ENCODE measurements at regions not wholly inside any gene's neighbourhood (a gene's known extent, or its start where the extent isn't known, plus 50 kb on each side); places are given as distances from the start of the nearest gene placed in this dataset.
"Not testable (repeated sequence)": the region's sequence is repeated elsewhere in the genome, so short reads cannot be mapped to it uniquely, and the experiment has no call there.

- DNase-seq, result no peak
Measured at GRCh38 chr14:22232933-22233332, 356.1 kb downstream of the DAD1 start.

DNA sequence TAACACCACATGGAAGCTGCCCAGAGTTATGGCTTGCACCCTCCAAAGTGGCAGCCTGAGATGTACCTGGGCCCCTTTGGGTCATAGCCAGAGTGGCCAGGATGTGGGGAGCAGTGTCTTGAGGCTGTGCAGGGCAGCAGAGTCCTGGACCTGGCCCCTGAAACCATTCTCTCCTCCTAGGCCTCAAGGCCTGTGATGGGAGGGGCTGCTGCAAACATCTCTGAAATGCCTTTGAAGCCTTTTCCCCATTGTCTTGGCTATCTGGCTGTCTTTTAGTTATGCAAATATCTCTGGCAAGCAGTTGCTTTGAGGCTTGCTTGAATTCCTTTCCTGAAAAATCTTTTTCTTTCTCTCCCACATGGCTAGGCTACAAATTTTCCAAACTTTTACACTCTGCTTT, 356.5 kb downstream of the DAD1 start:
- no peak for DNase-seq

DNA sequence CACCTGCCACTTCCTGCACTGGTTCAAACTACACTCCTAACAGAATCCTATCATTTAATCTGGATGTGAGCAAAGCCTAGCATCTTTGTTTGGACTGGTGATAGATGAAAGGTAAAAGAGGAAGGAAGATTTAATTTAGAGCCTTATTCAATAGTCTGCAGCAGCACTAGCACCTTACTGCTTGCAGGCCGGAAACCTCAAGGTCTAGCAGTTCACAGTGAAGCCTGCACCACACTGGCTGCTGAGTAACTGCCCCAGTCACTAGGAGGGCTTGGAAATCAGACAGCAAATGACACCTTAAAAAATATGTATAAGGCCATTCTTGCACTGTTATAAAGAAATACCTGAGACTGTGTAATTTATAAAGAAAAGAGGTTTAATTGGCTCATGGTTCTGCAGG, 358.0 kb downstream of the DAD1 start:
- DNase-seq, result peak in 1 of 2 experiments; percentile 7

DNA sequence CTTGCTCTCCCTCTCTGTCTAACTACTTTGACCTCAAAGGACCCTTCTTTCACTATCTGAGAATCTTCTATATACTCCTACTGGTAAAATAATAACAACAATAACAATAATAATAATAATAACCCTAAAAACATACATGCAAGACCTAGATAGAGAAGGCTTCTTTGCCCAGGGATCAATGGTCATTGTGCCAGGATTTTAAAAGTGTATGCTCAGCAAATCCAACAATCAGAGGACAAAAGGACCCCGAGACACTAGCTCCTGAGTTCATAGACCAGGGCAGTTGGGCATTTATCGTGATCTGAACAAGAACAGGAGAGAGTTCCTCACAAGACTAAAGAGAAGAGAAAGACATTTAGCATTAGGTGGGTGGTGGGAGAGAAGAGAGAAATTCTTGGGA, 358.5 kb downstream of the DAD1 start:
- no peak for DNase-seq

DNA sequence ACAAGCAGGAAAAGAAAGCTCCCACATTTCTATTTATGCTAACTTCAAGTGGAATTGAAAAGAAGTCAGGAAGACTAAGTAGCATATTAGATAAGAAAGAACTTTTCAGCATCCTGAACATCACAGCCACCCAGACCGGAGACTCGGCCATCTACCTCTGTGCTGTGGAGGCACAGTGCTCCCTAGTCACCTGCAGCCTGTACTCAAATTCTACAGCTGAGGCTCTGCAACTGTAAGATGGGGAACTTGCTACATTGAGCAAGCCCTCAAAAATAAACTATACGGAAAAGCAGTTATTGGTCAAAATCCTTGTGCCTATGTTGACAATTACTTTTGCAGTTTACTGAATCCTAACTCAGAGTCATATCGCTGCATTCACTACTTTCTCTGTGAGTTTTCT, 361.9 kb downstream of the DAD1 start:
- DNase-seq, result no peak

DNA sequence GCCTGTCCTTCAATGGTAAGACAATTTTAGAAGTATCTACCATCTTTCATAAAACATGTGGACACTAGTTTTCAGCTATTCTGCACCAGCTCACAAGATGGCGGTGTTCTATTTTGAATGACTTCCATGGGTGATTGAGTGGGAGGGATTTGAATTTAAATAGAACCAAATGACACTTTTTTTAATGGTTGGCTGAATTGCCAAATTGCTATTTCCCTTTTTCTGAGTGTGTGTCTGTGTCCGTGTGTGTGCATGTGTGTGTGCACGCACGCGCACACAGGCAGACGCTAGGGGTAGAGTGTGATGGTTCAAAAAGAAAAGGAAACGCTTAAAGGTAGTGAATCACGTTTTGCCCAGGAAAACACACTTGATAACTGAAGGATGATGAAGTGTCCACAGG, 362.6 kb downstream of the DAD1 start:
- DNase-seq, result peak in 1 of 2 experiments; percentile 12

GRCh38 chr14:22225516-22226140, 363.4 kb downstream of the DAD1 start:
- no peak for DNase-seq

- DNase-seq, result no peak
Measured at GRCh38 chr14:22221508-22221907, 367.5 kb downstream of the DAD1 start.

DNA sequence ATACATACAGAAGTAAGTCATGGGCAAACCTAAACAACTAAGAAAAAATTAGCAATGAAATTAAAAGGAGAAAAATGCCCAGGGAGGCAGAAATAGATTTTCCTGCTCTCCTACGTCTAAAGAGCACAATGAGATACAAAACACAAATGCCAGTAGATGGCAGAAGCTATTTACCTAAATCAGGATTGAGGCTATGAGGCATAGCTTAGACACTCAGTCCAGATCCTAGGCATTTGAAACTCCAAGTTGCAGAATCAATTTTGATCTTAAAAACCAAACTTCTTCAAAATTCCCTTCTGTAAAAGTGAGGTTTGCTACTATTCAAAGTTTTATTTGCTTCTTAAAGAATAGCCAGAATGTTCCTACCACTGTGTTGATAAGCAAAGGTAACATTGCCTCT, 368.6 kb downstream of the DAD1 start:
- DNase-seq, result no peak

GRCh38 chr14:22218728-22219127, 370.3 kb downstream of the DAD1 start:
- DNase-seq, result no peak

DNA sequence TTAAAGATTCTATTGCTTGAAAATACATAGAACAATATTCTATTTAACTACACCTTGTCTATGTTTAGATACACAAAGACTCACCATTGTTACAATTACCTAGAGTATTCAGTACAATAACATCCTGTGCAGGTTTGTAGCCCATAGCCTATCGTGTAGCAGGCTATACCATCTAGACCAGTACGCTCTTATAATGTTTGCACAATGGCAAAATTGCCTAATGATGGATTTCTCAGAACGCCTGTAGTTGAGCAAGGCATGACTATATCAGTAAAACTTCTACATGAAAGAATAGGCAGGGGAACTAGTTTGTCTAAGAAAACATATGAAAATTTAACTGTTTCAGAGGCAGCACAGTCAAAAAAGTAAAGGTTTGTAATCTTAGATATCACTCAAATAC, 375.9 kb downstream of the DAD1 start:
- no peak for DNase-seq

- DNase-seq, result no peak
Measured at GRCh38 chr14:22210906-22211305, 378.1 kb downstream of the DAD1 start.

DNA sequence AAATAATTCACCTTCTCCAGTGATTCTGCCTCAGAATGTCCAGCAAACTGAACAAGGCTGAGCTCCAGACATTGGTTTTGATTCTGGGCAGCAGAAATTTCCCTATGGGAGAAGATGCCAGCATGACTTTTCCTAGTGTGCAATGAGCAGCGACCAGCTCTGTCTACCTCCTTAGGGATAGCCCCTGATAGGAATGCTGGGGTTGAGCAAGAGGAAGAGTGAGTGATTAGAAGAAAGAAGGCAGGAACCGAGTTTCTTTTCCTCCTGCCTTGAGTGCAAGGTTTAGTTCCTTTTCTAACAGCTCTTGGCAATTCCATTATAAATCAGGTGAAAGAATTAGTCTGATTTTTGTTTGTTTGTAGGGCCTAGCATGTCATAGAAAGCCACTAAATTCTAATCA, 379.0 kb downstream of the DAD1 start:
- no peak for DNase-seq

GRCh38 chr14:22203036-22203435, 386.0 kb downstream of the DAD1 start:
- no peak for DNase-seq

GRCh38 chr14:22202313-22202712, 386.7 kb downstream of the DAD1 start:
- no peak for DNase-seq

DNA sequence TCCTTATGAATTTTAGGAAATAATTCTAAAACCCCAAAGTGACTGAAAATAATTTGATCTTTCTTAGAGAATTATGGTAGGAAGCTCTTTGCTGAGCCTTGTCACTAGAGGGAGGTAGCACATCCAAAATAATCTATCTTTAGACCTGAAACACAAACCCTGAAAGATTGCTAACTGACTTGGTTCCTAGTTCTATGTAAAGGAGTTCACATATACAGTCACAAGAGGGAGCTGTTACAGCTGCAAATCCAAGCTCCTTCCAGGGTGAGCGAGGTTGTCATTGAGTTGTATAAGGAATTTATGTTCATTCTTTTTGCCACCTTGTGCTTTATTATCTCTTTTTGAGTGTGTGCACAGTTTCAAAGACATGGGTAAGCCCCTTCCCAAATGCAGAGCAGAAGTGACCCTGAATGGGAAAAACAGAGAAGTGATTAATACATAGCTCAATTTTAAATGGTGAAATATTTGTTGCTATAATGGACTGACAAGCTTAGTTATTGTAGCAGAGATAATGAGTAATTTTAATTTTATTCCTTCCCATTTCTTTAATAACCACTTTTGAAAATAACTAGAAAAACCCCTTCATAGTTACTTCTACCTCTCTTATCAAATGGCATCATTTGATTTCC, 387.9 kb downstream of the DAD1 start:
- DNase-seq, result no peak

DNA sequence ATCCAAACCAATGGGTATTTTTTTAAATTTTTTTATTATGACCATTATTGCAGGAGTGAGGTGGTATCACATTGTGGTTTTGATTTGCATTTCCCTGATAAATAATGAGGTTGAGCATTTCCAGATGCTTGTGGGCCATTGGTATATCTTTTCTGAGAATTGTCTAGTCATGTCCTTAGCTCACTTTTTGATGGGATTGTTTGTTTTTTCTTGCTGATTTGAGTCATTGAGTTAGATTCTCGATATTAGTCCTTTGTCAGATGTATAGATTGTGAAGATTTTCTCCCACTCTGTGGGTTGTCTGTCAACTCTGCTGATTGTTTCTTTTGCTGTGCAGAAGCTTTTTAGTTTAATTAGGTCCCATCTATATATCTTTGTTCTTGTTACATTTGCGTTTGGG, 388.9 kb downstream of the DAD1 start:
- DNase-seq, result not testable (repeated sequence)

- no peak for DNase-seq
Measured at GRCh38 chr14:22194664-22195063, 394.4 kb downstream of the DAD1 start.

DNA sequence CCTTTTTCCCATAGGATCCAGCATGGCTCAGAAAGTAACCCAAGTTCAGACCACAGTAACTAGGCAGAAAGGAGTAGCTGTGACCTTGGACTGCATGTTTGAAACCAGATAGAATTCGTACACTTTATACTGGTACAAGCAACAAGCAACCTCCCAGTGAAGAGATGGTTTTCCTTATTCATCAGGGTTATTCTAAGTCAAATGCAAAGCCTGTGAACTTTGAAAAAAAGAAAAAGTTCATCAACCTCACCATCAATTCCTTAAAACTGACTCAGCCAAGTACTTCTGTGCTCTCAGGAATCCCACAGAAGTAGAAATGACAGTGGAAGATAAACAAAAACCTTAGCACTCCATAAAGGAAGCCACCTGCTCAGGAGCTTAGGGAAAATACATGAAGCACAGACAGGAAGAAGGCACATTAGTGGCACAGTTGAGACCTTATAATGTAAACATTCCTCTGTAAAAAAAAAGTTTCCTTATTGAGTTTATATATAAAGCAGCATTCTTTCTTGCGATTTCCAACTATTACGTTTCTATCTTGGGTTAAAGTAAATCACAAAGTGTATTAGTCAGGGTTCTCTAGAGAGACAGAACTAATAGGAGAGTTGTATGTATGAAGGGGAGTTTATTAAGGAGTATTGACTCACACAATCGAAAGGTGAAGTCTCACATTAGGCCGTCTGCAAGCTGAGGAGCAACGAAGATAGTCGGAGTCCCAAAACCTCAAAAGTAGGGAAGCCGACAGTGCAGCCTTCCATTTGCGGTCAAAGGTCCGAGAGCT, 398.4 kb downstream of the DAD1 start:
- DNase-seq, result no peak

DNA sequence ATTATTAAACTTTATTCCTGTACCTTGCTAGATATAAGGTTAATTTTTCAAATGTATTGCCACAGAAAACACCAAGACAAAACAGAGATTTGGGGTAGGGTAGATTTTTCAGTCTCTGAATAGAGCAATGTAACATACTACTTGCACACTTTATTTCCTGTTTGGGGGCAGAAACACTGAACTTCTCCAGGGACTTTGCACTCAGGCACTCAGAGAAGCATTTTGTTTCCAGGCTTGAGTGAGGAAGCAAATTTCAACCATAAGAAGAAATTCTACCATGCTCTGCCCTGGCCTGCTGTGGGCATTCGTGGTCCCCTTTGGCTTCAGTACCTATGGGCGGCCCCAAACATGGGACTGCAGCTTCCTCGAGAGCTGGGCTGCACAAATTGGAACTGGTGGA, 399.1 kb downstream of the DAD1 start:
- no peak for DNase-seq

DNA sequence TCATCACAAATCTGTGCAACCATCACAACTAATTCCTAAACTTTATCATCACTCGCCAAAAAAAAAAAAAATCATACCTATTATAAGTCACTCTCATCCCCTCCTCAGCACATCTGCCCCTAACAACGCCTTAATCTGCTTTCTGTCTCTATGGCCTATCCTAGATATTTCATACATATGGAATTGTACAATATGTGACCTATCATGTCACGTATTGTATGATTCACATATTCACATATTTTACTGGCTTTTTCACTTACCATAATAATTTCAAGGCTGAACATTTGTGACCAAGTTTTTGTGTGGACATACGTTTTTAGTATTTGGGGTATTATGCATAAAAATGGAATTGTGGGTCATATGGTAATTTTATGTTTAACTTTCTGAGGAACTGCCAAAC, 400.7 kb downstream of the DAD1 start:
- DNase-seq, result no peak

DNA sequence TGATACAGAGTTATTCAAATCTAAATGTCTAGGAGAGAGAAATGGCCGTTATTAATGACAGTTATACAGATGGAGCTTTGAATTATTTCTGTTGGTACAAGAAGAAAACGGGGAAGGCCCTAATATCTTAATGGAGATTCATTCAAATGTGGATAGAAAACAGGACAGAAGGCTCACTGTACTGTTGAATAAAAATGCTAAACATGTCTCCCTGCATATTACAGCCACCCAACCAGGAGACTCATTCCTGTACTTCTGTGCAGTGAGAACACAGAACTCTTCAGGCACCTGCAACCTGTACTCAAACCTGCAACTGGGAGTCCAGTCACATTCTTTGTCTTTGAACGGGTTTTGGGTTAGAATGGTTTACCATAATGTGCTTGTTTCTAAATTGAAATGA, 403.2 kb downstream of the DAD1 start:
- DNase-seq, result no peak

- no peak for DNase-seq
Measured at GRCh38 chr14:22185191-22185590, 403.8 kb downstream of the DAD1 start.

DNA sequence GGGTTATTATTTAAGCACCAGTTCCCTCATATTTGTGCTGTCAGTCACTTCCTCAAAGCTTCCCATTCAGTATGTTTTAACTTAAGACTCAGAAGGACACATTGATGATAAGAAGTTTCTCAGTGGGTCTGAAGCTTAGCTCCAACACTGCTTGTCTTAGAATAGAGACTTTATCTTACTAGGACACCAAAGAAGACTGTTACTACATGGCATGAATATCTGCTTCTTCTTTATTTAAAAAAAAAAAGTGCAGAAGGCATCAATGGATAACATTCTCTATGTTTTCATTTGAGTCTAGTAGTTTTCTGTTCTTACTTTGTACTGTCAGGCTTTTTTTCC, 404.2 kb downstream of the DAD1 start:
- no peak for DNase-seq

All from stimulated activated CD4-positive, alpha-beta T cell treated with anti-CD3 and anti-CD28 coated beads, Interleukin-4, amount 100 ng/mL, for 4 hours (primary cell).